GM19023 (cell line): ENCODE measurements at regions not wholly inside any gene's neighbourhood (a gene's known extent, or its start where the extent isn't known, plus 50 kb on each side); places are given as distances from the start of the nearest gene placed in this dataset.

Experiments
- ATAC-seq: cut with Tn5 transposase; IDR thresholded peaks from one replicate; pipeline ENCODE4 v1.9.1; 2021; ENCODE audit warnings: mild to moderate bottlenecking, moderate library complexity; ENCODE audit not compliant: unreplicated experiment

DNA sequence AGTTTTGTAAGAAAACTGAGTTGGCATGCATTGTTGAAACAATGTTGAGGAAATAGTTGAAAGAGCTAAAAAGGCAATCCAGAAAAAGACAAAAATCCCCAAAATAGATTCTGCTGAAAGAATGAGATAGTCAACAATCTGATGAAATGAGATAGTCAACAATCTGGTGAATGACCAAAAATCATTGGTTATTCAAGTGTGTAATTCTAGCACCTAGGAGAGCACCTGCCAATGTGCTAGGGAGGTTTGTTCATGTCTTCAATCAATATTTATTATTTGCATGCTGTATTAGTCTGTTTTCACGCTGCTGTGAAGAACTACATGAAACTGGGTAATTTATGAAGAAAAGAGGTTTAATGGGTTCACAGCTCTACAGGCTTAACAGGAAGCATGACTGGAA, 307.1 kb upstream of the HSF2 start:
- ATAC-seq = no peak

GRCh38 chr6:122098201-122098678, 301.2 kb upstream of the HSF2 start:
- ATAC-seq = no peak

- no peak for ATAC-seq
Observed at GRCh38 chr6:122102026-122102425, 297.4 kb upstream of the HSF2 start.

GRCh38 chr6:122107256-122107852, 292.1 kb upstream of the HSF2 start:
- ATAC-seq = no peak

DNA sequence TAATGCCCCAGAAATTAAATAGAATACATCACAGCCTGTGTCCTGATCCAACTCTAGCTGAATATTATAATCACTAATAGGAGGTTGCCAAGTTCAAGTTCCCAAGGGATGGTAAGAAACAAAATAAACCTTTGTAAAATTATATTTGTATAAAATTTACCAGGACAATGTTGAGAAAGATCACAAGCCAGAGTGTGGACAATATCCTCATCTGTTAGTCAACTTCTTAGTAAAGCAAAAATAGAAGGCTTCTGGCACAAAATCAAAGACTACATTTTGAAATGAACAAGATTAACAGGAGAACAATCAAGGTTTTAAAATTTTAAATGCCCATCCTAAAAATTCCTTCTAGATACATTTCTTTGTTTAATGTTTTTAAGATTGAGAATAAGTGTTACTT, 290.4 kb upstream of the HSF2 start:
- no peak for ATAC-seq

DNA sequence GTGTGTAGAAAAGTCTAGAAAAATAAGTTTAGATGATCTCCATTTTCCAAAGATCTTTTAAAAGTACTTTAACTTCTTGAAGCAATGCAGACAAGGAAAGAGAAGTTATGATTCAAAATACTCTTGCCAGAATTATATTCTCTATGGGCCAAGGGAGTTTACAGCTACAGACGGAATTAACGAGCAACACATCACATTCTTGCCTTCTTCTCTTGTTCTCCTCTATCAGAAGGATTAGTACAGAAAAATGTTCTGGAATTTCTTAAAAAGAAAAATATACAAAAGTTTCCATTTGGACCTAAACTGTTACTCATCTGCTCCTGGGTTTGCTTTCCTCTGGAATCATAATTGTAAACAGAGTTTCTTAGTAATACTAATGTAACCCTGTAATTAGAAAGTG, 284.7 kb upstream of the HSF2 start:
- no peak for ATAC-seq

DNA sequence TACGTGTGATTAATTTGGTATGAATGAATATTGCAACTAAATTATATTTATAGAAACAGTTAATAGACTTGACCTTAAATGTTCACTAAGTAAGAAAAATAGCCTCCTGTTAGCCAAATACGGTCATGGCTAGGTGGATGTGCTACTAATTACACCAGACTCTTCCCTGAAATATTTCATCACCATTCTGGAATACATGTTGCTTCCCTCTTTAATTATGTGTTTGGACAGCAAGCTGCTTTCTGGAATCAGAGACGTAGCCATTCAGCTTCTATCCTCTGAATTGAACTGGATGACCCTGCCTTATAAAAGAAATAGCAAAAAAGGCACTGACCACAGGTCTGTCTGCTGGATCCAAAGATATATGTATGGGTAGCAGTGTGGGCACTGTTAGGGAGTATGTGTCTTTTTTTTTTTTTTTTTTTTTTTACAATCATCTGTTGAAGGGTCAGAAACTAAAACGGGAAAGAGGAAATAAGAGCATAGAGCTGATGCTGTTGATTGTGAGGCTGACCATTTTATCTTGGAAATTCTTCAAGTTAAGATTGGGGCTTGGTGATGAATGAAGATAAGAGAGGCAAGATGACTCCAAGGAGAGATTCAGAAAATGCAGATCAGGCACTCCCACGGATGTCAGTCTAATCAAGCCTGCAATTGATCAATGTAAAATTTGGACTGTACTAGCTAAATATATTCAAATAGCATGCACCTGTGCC, 283.2 kb upstream of the HSF2 start:
- no peak for ATAC-seq

DNA sequence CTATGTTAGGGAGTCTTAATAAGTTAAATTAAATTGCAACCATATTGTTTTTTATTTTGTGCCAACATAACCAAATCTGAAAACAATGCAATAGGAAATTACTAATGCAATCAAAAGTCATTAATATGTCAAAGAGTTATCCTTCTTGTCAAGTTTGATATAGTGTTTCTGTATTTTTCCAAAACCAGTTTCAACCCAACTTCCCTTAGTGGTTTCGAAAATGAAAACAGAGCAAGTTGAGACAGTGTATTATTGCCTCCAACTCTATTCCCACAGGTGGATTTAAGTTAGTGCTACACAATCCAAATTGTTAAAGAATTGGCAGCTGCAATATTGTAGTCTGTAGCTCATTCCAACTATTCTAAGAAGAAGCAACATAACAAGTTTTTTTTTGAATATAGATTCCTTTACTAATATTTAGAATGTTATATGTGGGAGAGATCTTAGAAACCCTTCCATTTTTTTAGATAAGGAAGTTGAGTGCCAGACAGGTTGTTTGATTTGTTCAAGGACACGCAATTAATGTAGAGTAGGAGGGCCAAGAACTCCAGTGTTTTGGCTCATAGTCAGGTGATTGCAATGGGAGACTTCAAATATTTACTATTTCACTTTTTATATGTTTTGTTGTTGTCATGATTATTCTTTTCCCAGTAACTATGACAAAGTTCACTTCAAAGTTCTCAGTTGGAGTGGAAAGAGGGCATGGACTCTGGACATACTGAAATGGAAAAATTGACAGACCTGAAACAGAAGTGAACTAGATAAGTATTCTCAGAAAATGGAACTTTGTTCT, 282.4 kb upstream of the HSF2 start:
- no peak for ATAC-seq

- no peak for ATAC-seq
Observed at GRCh38 chr6:122118945-122119506, 280.4 kb upstream of the HSF2 start.

- no peak for ATAC-seq
Observed at GRCh38 chr6:122122202-122122601, 277.2 kb upstream of the HSF2 start.

GRCh38 chr6:122122686-122123085, 276.8 kb upstream of the HSF2 start:
- no peak for ATAC-seq

GRCh38 chr6:122124908-122125307, 274.5 kb upstream of the HSF2 start:
- no peak for ATAC-seq

GRCh38 chr6:122126894-122127293, 272.6 kb upstream of the HSF2 start:
- ATAC-seq = no peak

GRCh38 chr6:122128445-122128844, 271.0 kb upstream of the HSF2 start:
- ATAC-seq = no peak

DNA sequence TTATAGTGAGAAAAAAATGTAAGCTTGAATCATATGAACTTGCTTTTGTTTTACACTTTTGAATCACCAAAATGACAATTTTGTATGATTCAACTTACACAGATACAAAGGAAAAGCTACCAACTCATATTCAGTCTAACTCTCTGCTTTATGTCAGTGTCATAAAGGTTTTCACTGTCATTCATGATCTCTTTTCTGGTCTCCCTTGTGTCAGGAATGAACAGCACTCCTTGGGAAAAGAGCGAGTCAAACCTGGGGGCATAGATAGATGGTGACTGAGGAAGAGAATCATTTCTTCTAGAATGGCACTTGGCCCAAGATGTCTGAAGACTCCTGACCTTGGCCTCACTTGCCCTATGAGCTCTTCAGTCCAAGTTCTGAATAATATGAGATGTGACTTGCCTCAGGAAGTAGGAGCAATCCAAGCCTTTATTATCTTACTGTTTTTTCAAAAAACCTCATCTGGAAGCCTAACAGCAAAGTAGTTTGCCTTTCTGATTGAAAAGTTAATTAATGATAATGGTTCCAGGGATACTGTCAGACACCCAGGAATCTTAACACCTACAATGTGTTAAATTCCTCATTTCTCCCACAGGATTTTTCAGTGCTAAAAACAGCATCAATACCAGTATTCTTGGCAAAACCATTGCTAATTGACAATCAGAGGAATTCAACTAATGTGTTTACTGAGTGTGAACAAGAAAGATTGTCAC, 270.0 kb upstream of the HSF2 start:
- no peak for ATAC-seq

GRCh38 chr6:122130026-122130348, 269.5 kb upstream of the HSF2 start:
- ATAC-seq = no peak

- no peak for ATAC-seq
Observed at GRCh38 chr6:122130518-122130917, 268.9 kb upstream of the HSF2 start.

GRCh38 chr6:122136386-122136785, 263.1 kb upstream of the HSF2 start:
- no peak for ATAC-seq

GRCh38 chr6:122140031-122140430, 259.4 kb upstream of the HSF2 start:
- no peak for ATAC-seq

DNA sequence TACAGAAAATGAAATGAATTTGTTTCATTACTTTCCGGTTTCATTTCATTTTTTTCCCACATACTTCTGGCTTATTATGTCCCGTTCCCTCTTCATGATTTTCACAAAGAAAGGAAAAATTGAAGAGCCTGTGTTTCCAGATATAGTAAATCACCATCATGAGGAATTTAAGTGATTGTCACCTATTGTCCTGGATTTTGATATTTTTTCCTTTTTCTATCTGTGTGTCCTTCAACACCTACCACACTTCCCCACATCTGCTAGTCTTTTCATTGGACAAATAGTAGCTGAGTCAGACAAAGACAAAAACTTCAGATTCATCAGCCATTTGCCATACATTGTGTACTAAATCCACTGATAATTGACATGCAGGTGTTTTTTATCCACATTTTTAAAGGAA, 258.2 kb upstream of the HSF2 start:
- no peak for ATAC-seq
